Keratinocyte (primary cell): ENCODE measurements at regions not wholly inside any gene's neighbourhood (a gene's known extent, or its start where the extent isn't known, plus 50 kb on each side); places are given as distances from the start of the nearest gene placed in this dataset.

Experiments used
- DNase-seq: peaks from one replicate; pipeline ENCODE4 v3.0.0-alpha.2; 2011; ENCODE audit warnings: low read depth, missing footprints, low spot score
- FAIRE-seq: peaks from 2 replicates; lab custom pipeline; 2011; peaks lifted over from hg19 to GRCh38; lab: Jason Lieb, UNC
- H2AFZ ChIP-seq: 2 replicates; pipeline ENCODE4 v1.6.0; 2012; ENCODE audit warnings: low read length, control low read depth, inconsistent platforms; ENCODE audit not compliant: control insufficient read depth
- H3K27ac ChIP-seq: 2 replicates; pipeline ENCODE4 v1.5.1; 2011; ENCODE audit warnings: low read length; ENCODE audit not compliant: control insufficient read depth, insufficient read depth
- H3K27me3 ChIP-seq: 3 replicates; pipeline ENCODE4 v1.6.0; 2011; ENCODE audit warnings: low read length; ENCODE audit not compliant: control insufficient read depth, insufficient read depth; ENCODE audit errors: extremely low read depth
- H3K36me3 ChIP-seq, 2 experiments: 2 replicates in 1 of 2; 3 replicates in 1 of 2; pipeline ENCODE4 v1.5.1; 2011; ENCODE audit warnings: low read length in 2 of 2, mild to moderate bottlenecking in 1 of 2; ENCODE audit not compliant: control insufficient read depth in 2 of 2, insufficient read depth in 2 of 2; ENCODE audit errors: extremely low read depth in 1 of 2
- H3K4me1 ChIP-seq: 3 replicates; pipeline ENCODE4 v1.5.1; 2011; ENCODE audit warnings: low read length; ENCODE audit not compliant: control insufficient read depth, insufficient read depth; ENCODE audit errors: extremely low read depth
- H3K4me2 ChIP-seq: 3 replicates; pipeline ENCODE4 v1.6.0; 2011; ENCODE audit warnings: low read depth, low read length; ENCODE audit not compliant: control insufficient read depth, insufficient read depth; ENCODE audit errors: extremely low read depth
- H3K4me3 ChIP-seq, 3 experiments: fragments of 200-600 bp in 1 of 3; sonication (generic) in 1 of 3; 2 replicates in 2 of 3; 3 replicates in 1 of 3; pipeline ENCODE4 v1.5.1; 2011 to 2016; ENCODE audit warnings: low read length in 3 of 3, mild to moderate bottlenecking in 3 of 3, control low read depth in 2 of 3, inconsistent platforms in 1 of 3, low read depth in 1 of 3, mixed read lengths in 1 of 3, mixed run types in 1 of 3, moderate library complexity in 1 of 3; ENCODE audit not compliant: control insufficient read depth in 2 of 3, insufficient read depth in 2 of 3; ENCODE audit errors: extremely low read depth in 1 of 3
- H3K79me2 ChIP-seq: 2 replicates; pipeline ENCODE4 v1.6.0; 2012; ENCODE audit warnings: low read length; ENCODE audit not compliant: control insufficient read depth, insufficient read depth
- H3K9ac ChIP-seq: 3 replicates; pipeline ENCODE4 v1.6.0; 2011; ENCODE audit warnings: low read length; ENCODE audit not compliant: control insufficient read depth, insufficient read depth; ENCODE audit errors: extremely low read depth
- H3K9me1 ChIP-seq: 3 replicates; pipeline ENCODE4 v1.6.0; 2011; ENCODE audit warnings: low read length; ENCODE audit not compliant: control insufficient read depth, insufficient read depth; ENCODE audit errors: extremely low read depth
- H3K9me3 ChIP-seq: 2 replicates; pipeline ENCODE4 v1.5.1; 2012; ENCODE audit warnings: low read depth, low read length; ENCODE audit not compliant: control insufficient read depth
- H4K20me1 ChIP-seq: 3 replicates; pipeline ENCODE4 v1.6.0; 2011; ENCODE audit warnings: low read length; ENCODE audit not compliant: control insufficient read depth, insufficient read depth; ENCODE audit errors: extremely low read depth
- CTCF ChIP-seq, 3 experiments: IDR thresholded peaks in 1 of 3; conservative IDR thresholded peaks in 1 of 3; optimal IDR thresholded peaks in 1 of 3; 2 replicates in 2 of 3; 3 replicates in 1 of 3; pipeline versions ENCODE3 to v1.5.1; 2011; ENCODE audit warnings: low read length in 3 of 3, mild to moderate bottlenecking in 3 of 3, moderate library complexity in 2 of 3, control low read depth in 1 of 3, inconsistent platforms in 1 of 3; ENCODE audit not compliant: insufficient read depth in 2 of 3; ENCODE audit errors: extremely low read depth in 1 of 3
- EZH2 ChIP-seq: IDR thresholded peaks from one replicate; pipeline ENCODE4 v1.6.1; 2012; ENCODE audit warnings: inconsistent platforms, mild to moderate bottlenecking, low read length, moderate library complexity
- dilution Hi-C: fragments of 300-500 bp; cut with MboI; formaldehyde crosslinking; loops from one replicate; pipeline ENCODE4 v1.7.0; 2020; ENCODE audit warnings: low sequenced_read_pairs; ENCODE audit not compliant: extremely low pct_ligation_motif_present

- Histone ChIP-seq H3K4me2 (no peak overlapping the region), H3K9ac (no peak overlapping the region), H3K36me3 (no peaks in the 10 kb centered on the region), H2AFZ (no peak overlapping the region), H3K9me3 (no peaks in the 10 kb centered on the region), H3K4me1 (peaks cover 21% of the 10 kb centered on the region), H3K4me3 (no peak overlapping the region), H3K27ac (no peak overlapping the region), H3K27me3 (no peaks in the 10 kb centered on the region), H3K79me2 (no peaks in the 10 kb centered on the region), H3K9me1 (no peaks in the 10 kb centered on the region), H4K20me1 (no peaks in the 10 kb centered on the region)
- peak; percentile 36 for FAIRE-seq
- no peak for DNase-seq
- TF ChIP-seq CTCF (optimal IDR thresholded peaks at IDR 0.05 in 1 of 3, IDR thresholded peaks at IDR 0.05 in 1 of 3, conservative IDR thresholded peaks at IDR 0.05 in 1 of 3; ENCODE audit: extremely low read depth in 1 of 3, insufficient read depth in 2 of 3, low read length in 3 of 3) (no peak), EZH2 (no peak)
- dilution Hi-C loops = no loop called here
Observed at GRCh38 chr1:221869779-221870178, 127.9 kb upstream of the DUSP10 start.

- H3K4me2 ChIP-seq = no peak overlapping the region
Observed at GRCh38 chr1:221868593-221869303, 126.9 kb upstream of the DUSP10 start.

More at GRCh38 chr1:221868593-221869303, 126.9 kb upstream of the DUSP10 start:
- Histone ChIP-seq H3K27ac (peak overlapping the region; percentile 5), H3K4me3 (no peak overlapping the region), H3K9me1 (no peaks in the 10 kb centered on the region), H3K27me3 (no peaks in the 10 kb centered on the region), H3K4me1 (peaks cover 21% of the 10 kb centered on the region), H3K9me3 (no peaks in the 10 kb centered on the region), H2AFZ (no peak overlapping the region), H3K9ac (no peak overlapping the region), H4K20me1 (no peaks in the 10 kb centered on the region), H3K79me2 (no peaks in the 10 kb centered on the region), H3K36me3 (no peaks in the 10 kb centered on the region)
- FAIRE-seq (peak; percentile 56), DNase-seq (no peak)
- dilution Hi-C loops = no loop called here
- TF ChIP-seq EZH2 (no peak), CTCF (optimal IDR thresholded peaks at IDR 0.05 in 1 of 3, IDR thresholded peaks at IDR 0.05 in 1 of 3, conservative IDR thresholded peaks at IDR 0.05 in 1 of 3; ENCODE audit: extremely low read depth in 1 of 3, insufficient read depth in 2 of 3, low read length in 3 of 3) (no peak)
